HG03135 (cell line): ENCODE measurements at regions not wholly inside any gene's neighbourhood (a gene's known extent, or its start where the extent isn't known, plus 50 kb on each side); places are given as distances from the start of the nearest gene placed in this dataset.

ENCODE experiments used
- ATAC-seq: cut with Tn5 transposase; IDR thresholded peaks from one replicate; pipeline ENCODE4 v1.9.1; 2021; ENCODE audit warnings: mild to moderate bottlenecking, moderate library complexity; ENCODE audit not compliant: unreplicated experiment

DNA sequence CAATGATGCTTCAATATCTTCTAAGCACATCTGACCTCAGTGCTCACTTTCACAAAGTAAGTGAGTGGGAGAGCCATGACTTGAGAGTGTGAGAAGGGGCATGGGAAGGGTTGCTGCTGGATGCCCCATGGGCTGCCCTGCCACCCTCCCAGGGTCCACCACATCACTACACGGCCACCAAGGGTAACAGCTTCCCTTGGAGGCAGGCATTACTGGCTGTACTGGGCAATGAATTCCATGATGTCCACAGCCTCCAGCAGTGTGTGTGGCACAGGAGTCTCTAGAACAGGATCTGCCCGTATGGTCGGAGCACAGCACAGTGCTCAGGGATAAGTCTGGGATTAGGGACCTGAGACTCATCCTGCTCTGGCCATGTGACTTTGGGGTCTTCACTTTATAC is 481.0 kb upstream of the MYT1L start:
- no peak for ATAC-seq

DNA sequence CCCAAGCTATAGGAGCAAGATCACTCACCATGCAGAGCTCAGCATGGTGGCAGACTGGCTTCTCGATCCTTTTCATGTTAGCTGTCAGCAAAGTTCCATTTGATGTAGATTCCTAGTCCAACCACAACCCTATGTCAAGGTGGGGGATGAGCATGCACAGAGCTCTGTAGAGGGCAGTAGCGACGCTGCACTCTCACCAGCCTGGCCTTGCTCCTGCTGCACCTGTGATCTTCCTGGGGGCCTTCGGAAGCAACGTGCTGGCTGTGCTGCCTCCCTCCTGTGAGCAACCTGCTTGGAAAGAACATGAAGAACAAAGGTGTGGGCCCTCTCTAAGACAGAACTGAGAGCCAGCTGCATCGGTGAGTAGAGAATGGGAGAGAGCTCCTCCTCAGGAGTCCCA is 479.4 kb upstream of the MYT1L start:
- ATAC-seq, result no peak

DNA sequence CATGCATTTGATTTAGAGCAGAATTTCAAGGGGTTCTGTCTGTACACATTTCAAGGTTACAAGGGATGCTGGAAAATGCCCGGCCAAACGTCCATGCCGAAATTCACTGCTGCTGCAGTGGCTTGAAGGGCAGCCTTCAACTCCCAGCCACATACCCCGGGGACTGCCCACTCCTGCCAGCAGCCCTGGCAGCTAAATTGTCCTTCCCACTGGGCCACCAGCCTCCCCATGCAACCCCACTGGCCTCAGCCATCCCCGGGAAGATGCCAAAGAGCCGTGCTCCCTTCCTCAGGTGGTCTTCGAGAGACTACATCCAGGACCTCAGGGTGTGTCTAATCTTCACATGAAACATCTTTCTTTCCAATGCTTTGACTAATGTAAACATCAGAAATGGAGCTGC is 478.7 kb upstream of the MYT1L start:
- ATAC-seq, result no peak

DNA sequence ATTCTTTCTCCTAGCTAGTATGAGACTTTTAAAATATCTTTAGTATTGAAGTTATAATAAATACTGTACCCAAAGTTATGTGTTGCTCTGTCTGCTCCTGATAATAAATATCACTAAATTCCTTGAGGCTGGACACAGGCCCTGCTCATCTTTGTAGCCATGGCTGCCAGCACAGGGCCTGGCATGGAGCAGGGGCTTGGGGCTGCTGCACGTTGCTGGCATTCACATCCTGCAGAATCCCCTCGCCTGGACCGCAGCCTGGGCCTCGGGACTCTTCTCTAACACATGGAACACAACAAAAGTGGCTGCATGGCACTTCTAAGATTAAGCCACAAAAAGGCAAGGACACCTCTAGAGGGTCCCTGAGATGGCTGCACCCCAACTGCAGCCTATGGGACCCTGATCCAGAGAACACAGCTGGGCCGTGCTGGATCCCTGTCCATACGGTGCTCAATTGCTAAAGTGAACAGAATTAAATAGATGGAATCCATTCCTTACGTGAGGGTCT is 477.5 kb upstream of the MYT1L start:
- no peak for ATAC-seq

DNA sequence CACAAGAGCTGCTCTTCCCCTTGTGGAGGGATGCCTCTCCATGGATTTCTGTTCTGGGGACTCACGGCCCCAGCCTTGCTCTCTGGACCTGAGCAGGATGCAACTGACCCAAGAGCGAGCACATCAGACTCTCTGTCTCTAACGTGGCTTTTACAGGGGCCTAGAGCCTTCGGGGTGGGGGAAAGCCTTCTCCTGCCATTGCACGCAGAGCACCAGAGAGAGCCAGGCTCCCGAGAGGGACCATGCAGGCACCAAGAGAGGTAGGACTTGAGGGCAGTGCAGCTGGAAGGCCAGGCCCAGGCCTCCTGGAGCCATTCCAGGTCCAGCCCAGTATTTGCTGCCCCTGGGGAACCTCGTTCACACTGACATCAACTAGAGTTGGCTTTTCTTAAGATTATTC is 475.6 kb upstream of the MYT1L start:
- ATAC-seq, result no peak

DNA sequence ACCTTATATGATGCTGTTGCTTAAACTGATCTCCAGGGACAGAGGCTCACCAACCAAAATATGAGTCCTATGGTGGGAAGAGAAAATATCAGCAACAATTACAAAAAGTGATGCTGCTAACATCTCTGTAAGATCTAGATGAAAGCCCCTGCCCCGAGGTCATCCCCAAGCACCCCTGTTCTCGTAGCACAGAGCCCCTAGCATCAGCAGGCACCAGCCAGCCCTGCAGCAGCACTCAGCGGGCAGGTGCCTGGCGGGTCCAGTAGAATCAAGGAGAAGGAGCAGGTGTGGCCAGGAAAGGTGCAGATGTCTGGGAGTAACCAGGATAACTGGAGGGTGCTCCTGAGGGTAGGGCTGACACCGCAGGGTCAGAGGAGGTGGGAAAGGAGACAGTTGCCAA is 474.2 kb upstream of the MYT1L start:
- no peak for ATAC-seq

DNA sequence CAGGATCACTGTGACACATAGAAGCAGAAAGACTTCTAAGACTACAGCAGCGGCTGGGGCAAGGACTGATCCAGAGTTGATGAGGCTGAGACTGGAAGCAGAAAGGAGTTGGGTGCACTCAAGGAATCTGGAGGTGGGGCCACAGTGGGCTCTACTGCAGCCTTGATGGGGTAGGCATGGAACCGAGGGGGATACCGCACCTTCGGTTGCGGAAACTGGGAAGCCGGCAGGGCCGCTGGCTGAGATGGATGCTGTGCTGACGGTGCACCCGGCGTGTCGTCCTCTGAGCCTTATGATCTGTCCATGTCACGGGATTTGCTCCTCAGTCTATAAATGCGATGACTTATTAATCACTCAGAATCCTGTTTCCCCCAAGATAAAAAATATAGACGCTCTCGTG is 473.5 kb upstream of the MYT1L start:
- no peak for ATAC-seq

DNA sequence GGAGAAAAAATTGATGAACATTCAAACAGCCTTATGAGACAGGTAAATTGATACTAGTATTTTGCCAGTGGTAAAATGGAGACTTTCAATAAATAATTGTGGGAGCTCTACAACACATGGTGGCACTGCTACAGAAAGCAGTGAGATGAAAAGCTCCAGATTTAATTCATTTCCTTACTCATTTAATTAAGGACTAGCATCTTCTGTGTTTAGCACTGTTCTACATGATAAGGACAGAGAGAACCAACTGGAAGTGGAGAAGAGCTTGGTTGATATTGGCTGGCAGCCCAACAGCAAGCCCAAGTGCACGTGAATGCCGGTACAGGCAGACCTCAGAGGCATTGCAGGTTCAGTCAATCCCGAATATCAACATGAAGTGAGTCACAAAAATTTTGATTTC is 470.4 kb upstream of the MYT1L start:
- no peak for ATAC-seq

DNA sequence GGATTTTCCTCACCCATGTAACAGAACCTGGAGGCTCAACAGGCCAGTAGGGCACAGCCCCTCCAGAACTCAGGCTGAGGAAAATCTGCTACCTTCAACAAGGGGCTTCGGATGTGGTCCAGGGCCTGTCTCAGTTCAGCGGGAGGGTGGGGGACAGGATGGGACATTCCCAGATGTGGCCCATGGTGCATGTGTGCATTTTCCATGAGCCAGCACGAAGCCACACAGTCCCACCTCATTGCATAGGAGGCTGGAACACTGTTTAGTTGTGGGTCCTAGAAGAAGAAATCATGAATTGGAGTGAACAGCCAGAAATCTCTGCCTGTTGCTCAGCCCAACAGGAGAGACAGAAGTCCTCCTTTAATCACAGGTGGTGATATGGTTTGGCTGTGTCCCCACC is 469.6 kb upstream of the MYT1L start:
- ATAC-seq, result no peak

DNA sequence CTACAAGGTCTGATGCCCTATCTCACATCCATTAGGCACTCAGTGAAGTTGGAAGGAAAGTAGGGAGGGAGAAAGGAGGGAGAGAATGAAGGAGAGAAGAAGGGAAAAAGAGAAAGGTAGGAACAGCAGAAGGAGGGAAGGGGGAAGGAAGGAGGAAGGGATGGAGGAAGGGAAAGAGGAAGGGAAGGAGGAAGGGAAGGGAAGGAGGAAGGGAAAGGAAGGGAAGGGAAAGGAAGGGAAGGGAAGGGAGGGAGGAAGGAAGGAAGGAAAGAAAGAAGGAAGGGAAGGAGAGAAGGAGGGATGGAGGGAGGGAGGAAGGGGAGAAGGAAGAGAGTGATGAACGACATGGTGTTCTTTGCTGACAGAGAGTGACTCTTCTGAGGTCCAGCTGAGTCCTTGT is 468.9 kb upstream of the MYT1L start:
- ATAC-seq, result no peak

DNA sequence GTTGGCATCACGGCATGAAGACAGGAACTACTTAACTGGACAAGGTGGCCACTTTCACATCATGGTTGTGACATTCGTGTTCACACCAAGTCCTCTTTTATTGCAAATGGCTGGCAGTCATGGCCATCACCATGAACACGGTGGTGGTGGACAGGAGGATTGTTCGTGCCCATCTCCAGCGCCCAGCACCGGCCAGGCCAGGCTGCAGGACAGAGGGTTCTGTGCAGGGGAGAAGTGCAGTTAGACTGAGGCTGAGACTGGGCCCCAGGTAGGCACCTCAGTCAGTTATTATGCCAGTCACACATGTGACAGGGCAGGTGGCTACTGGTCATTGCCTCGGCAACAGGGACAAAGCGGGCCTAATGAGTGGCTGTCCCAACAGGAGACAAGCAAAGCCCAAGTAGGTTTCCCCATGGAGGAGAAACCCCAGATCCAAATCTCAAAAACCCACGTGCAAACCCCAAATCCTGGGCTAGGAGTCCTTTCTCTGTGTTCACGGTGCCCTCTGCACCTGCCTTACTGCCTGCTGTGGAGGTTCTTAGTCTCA is 468.1 kb upstream of the MYT1L start:
- ATAC-seq, result no peak

DNA sequence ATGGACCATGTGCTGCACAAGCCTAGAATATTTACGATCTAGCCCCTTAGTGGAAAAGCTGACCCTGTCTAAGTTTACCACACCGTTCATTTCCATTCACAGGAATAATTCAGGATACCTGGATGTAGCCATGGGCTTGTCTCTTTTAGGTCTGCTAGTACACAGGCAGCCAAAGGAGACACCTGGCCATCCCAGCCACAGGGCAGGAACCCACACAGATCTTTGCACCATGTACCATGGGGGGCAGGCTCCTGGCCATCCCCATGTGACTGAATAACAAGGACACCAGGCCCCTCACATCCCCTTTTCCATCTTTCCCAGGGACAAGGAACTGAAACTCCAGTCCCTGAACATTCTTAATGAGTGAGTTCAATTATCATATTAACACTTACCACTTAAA is 467.3 kb upstream of the MYT1L start:
- no peak for ATAC-seq

DNA sequence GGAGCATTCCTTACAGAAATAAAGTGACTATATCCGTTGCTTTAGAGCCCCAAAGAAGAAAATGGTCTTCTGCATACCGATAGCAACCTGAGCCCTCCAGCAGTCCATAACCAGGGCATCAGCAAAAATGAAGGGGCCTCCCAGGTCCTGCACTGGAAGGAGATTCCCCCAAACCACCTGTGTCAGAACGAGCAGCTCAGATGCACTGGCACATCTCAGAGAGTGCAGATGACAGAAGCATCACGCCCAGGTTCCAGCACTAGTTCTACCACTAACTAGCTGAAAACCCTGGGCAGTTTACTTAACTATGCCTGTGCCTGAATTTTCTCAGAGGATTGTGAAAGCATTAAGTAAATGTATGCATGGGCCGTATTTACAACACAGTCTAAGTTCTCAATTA is 466.7 kb upstream of the MYT1L start:
- ATAC-seq, result no peak

DNA sequence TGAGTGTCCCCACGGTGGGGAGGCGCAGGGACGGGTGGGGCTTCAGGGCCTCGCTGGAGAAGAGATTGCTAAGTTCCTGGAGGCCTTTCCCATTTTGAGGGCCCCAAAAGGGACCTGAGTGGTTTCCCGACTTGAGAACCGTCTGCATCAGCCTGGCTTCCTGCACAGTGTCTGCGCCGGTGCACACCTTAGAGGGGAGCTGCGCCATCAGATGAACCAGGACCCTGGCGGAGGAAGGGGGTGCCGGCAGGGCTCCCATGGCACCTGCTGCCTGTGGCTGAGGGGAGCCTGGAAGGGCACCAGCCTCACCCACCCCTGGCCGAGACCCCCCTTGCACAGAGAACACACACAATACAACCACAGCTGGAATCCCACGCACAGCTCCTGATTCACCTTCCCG is 465.1 kb upstream of the MYT1L start:
- ATAC-seq, result no peak

DNA sequence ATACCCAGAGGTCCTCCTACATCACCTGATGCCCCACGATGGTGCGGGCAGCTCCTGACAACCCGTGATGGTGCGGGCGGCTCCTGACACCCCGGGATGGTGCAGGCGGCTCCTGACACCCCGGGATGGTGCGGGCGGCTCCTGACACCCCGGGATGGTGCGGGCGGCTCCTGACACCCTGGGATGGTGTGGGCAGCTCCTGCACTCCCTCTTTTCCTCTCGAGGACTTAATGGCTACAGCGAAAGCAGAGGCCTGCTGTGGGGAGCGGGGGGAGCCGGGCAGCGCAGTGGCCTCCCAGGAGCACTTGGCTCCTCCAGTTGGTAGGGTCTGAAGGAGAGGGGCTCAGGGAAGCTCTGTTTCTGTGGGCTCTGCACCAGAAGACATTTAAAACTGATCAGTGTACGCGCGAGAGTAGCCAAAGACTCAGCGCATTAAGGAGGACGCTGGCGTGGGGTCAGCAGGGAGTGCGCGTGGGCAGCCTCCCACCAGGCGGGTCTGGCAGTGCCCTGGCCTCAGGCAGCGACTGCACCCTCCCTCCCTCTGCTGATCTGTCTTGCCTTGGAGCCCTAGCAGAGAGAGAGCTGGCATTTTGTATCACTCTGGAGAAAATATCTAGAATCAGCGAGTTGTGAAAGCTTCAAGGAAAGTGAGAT is 464.5 kb upstream of the MYT1L start:
- no peak for ATAC-seq

DNA sequence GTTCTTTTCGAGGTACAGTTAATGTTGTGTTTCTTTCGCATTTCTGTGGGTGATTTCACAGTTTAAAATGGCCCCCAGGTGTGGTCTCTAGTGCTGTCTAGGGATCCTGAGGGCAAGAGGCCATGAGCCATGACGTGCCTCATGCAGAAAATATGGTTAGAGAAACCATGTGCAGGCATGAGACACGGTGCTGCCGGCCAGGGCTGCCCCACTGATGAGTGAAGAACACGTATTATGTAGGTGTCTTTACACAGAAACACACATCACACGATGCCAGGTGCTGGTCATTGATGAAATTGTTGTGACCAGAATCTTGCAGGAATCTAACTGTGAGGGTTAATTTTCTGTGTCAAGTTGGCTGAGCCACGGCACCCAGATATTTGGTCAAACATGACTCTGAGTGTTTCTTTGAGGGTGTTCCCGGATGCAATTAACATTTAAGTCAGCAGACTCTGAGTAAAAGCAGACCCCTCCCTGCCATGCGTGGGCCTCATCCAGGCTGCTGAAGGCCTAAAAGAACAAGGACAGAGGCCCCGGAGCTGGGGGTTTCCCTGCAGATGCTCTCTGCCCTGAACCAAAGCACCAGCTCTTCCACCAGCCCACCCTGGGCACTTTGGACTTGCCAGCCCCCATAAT is 463.0 kb upstream of the MYT1L start:
- ATAC-seq, result no peak

DNA sequence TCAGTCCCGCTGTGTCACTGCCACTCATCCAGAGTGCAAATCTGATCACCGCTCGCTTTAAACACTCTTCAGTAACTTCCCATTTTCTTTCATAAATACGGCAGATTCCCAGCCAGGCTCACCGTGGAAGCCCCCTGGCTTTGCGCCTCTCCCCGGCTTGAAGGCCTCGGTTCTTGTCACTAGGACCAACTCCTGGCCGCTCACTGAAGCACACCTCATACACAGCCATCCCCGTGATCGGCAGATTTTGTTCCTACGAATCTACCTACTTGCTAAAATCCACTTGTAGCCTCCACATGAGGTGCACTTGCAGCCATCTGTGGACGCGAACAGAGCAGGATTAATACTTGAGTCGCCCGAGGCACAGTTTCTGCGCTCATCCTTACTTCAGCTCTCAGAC is 462.4 kb upstream of the MYT1L start:
- ATAC-seq, result no peak

DNA sequence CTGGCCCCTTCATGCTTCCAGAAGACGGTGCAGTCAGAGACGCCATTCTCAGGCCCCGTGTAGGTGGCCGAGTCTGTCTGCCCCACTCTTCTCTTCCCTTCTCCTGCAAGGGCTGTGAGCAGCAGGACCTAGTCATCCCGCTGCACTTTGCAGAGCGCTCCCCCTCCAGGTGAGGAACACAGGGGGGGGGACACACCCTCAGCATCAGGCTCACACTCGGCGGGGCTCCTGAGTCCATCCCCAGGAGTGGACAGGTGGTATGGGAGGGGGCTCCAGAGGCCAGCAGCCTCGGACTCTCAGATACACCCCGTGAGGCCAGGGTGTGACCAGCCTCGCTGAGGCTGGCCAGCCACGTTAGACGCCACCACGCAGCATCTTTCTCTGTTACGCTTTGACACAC is 460.5 kb upstream of the MYT1L start:
- ATAC-seq, result no peak

DNA sequence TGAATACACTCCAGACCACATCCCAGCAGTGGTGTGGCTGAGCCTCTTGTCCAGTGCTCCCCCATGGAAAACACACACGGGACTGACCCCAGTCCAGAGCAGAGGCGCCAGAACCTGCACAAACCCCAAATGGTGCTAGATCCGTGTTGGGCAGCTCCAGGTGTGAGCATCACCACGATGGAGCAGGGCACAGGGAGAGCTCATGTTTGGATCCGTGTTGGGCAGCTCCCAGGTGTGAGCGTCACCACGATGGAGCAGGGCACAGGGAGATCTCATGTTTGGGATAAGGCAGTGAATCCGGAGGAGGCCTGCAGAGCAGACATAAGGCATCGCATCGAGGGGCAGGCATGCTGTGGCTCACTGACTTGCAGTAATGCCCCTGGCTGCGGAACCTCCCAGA is 460.0 kb upstream of the MYT1L start:
- no peak for ATAC-seq

DNA sequence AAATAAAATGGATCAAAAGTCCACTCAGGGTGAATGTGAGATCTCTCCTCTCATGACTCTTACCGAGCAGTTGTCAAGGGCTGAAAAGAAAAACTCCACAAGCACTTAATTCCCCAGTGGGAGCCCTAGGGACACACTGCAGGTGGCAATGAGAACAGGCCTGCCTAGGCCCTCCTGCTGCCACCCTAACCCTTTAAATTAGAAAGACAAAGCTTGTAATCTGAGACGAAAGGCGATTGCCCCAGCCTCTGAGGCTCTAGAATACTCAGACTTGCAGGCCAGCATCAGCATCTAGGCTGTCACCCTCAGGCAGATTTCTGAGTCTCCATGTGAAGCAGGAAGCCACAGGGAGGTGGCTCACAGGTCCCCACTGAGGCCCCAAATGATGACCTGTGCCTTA is 457.0 kb upstream of the MYT1L start:
- ATAC-seq, result no peak

DNA sequence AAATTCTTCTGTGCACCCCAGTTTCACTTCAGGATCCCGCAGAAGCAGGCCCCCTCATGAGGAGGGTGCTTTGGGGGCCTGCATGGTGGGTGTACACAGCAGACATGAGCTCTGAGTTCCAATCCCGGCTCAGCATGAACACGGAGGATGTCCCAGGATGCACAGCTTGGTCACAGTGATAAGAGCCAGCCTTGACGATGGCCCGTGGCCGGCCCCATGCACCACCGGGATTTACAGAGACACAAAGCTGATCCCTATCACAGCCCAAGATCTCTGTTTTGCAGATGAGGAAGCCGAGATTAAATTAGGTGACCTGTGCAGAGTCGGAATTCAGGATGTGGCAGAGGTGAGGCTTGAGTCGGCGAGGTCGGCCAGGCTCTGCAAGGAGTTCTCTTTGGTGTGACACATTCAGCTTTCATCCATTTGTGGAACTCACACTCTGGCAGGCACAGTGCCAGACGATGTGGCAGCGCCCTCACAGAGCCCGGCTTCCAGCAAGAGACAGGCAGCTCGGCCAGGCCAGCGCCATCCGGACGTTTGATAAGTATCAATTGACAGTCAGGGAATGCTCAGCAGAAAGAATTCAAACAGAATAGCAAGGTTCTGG is 456.3 kb upstream of the MYT1L start:
- no peak for ATAC-seq

DNA sequence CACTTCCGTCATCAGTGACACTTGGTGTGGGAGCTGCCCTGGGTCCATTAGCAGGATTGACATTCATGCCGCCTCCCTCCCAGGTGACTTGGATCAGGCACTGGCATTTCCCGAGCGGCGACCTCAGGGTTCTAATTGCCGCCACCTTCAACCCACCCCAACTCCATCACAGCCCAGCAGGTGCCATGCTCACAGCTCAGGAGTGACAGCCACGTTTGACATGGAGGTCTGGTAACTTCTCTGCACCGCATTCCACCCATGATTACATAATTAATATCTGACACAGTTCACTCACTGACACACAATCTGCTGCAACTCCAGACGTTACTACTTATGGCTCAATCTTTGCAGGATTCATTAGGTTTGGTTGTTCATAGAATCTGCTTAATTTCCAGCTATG is 450.9 kb upstream of the MYT1L start:
- no peak for ATAC-seq
